ENCODE measurements at regions not wholly inside any gene's neighbourhood (a gene's known extent, or its start where the extent isn't known, plus 50 kb on each side); places are given as distances from the start of the nearest gene placed in this dataset.

GRCh38 chr5:72569408-72569944 lies 62.3 kb upstream of the ZNF366 start (continued):
- TF ChIP-seq CTCF (IDR thresholded peaks at IDR 0.05; ENCODE audit: control extremely low read depth in 1 of 3, insufficient read depth in 1 of 3, low read depth in 1 of 3, low read length in 3 of 3), result no peak
- TF ChIP-seq FOSL1 (IDR thresholded peaks at IDR 0.05; ENCODE audit: insufficient read depth, low read depth, low read length), result no peak
- TF ChIP-seq HDAC6 (IDR thresholded peaks at IDR 0.05; ENCODE audit: low read depth, low read length), result no peak
- TF ChIP-seq TAF7 (optimal IDR thresholded peaks at IDR 0.05; ENCODE audit: borderline replicate concordance, low read depth, low read length), result no peak

Measured in H1 (cell line).